ENCODE measurements at regions not wholly inside any gene's neighbourhood (a gene's known extent, or its start where the extent isn't known, plus 50 kb on each side); places are given as distances from the start of the nearest gene placed in this dataset.

- no peak for TF ChIP-seq FOXM1 (IDR thresholded peaks at IDR 0.05; ENCODE audit: borderline replicate concordance)
- TF ChIP-seq TARDBP (IDR thresholded peaks at IDR 0.05): no peak
- TF ChIP-seq CTBP1 (IDR thresholded peaks at IDR 0.05; ENCODE audit: borderline replicate concordance): no peak
- TF ChIP-seq PKNOX1 (IDR thresholded peaks at IDR 0.05): no peak
- no peak for TF ChIP-seq FOXK2 (IDR thresholded peaks at IDR 0.05)
- no peak for TF ChIP-seq SP1 (IDR thresholded peaks at IDR 0.05)
- TF ChIP-seq L3MBTL2 (conservative IDR thresholded peaks at IDR 0.05): no peak
These were observed 111.9 kb downstream of the HAUS1 start for GRCh38 chr18:46215902-46216723.
